GM12864 (cell line): ENCODE measurements at regions not wholly inside any gene's neighbourhood (a gene's known extent, or its start where the extent isn't known, plus 50 kb on each side); places are given as distances from the start of the nearest gene placed in this dataset.

Source experiments
- DNase-seq: peaks from one replicate; pipeline ENCODE4 v3.0.0-alpha.2; 2011; ENCODE audit warnings: low read depth
- H3K4me3 ChIP-seq: 2 replicates; pipeline ENCODE4 v1.5.1; 2011; ENCODE audit warnings: mild to moderate bottlenecking, low read depth, low read length, control low read depth
- CTCF ChIP-seq: IDR thresholded peaks from 2 replicates; pipeline ENCODE4 v1.5.1; 2011; ENCODE audit warnings: low read depth, mild to moderate bottlenecking, moderate library complexity, low read length, control low read depth, inconsistent platforms; ENCODE audit errors: missing control alignments

GRCh38 chr9:88077071-88077617 lies 61.1 kb downstream of the SPATA31C2 start:
- H3K4me3 ChIP-seq: no peak overlapping the region
- no peak for TF ChIP-seq CTCF
- DNase-seq: no peak

GRCh38 chr9:88076286-88077070 lies 61.8 kb downstream of the SPATA31C2 start:
- DNase-seq: no peak
- TF ChIP-seq CTCF: no peak
- H3K4me3 ChIP-seq: no peak overlapping the region

- DNase-seq: no peak
- no peak for TF ChIP-seq CTCF
- H3K4me3 ChIP-seq: no peak overlapping the region
These were observed 62.3 kb downstream of the SPATA31C2 start for GRCh38 chr9:88075966-88076285.

- TF ChIP-seq CTCF: no peak
- H3K4me3 ChIP-seq: no peak overlapping the region
These were observed 62.8 kb downstream of the SPATA31C2 start for GRCh38 chr9:88075506-88075905.

GRCh38 chr9:88074931-88075330 lies 63.3 kb downstream of the SPATA31C2 start:
- DNase-seq: no peak
- H3K4me3 ChIP-seq: no peak overlapping the region
- TF ChIP-seq CTCF: no peak

More at GRCh38 chr9:88075506-88075905, 62.8 kb downstream of the SPATA31C2 start:
- DNase-seq: no peak

- no peak overlapping the region for H3K4me3 ChIP-seq
- DNase-seq: no peak
- no peak for TF ChIP-seq CTCF
These were observed 65.4 kb downstream of the SPATA31C2 start for GRCh38 chr9:88072831-88073375.

GRCh38 chr9:88071331-88071730 lies 66.9 kb downstream of the SPATA31C2 start:
- TF ChIP-seq CTCF: no peak

More at GRCh38 chr9:88071331-88071730, 66.9 kb downstream of the SPATA31C2 start:
- no peak for DNase-seq
- H3K4me3 ChIP-seq: no peak overlapping the region
